Prostate gland (tissue), 2 donors: ENCODE measurements at regions not wholly inside any gene's neighbourhood (a gene's known extent, or its start where the extent isn't known, plus 50 kb on each side); places are given as distances from the start of the nearest gene placed in this dataset.

Source experiments
- DNase-seq: peaks from one replicate; pipeline ENCODE4 v3.0.0-alpha.2; 2019; ENCODE audit warnings: low spot score
- H3K27ac ChIP-seq, 2 donors: fragments of 200-600 bp; sonication (generic); 2 replicates each; pipeline ENCODE4 v1.5.1; 2017 to 2019
- H3K27me3 ChIP-seq: fragments of 200-600 bp; sonication (generic); replicated peaks from 2 replicates; pipeline ENCODE4 v1.5.1; 2019; ENCODE audit not compliant: insufficient read depth
- H3K36me3 ChIP-seq, 2 donors: fragments of 200-600 bp; sonication (generic); 1 replicate in 1 of 2; 2 replicates in 1 of 2; pipeline versions ENCODE4 v1.5.1 to v1.8.1; 2017 to 2019
- H3K4me1 ChIP-seq: fragments of 200-600 bp; sonication (generic); replicated peaks from 2 replicates; pipeline ENCODE4 v1.5.1; 2019
- H3K4me3 ChIP-seq, 2 donors: fragments of 200-600 bp; sonication (generic); 2 replicates each; pipeline ENCODE4 v1.5.1; 2017 to 2019
- H3K9me3 ChIP-seq: fragments of 200-600 bp; sonication (generic); 2 replicates; pipeline ENCODE4 v1.5.1; 2017
- POLR2A ChIP-seq: fragments of 450-650 bp; IDR thresholded peaks from one replicate; pipeline ENCODE4 v1.6.1; 2016; ENCODE audit warnings: antibody characterized with exemption, mild to moderate bottlenecking
- POLR2AphosphoS5 ChIP-seq: sonication (generic); formaldehyde crosslinking; IDR thresholded peaks from one replicate; pipeline ENCODE4 v1.6.1; 2017; ENCODE audit warnings: antibody characterized with exemption
- WGBS: methylation state at CpG from one replicate; pipeline ENCODE4 v1.1.5; 2018; 5-methylcytosine and 5-hydroxymethylcytosine counted together
- intact Hi-C: fragments of 100-400 bp; cut with DNase I; formaldehyde crosslinking; loops from one replicate; pipeline ENCODE4 v1.14.2; 2022
- TF ChIP-seq, protein P1 (sequence below), 4 experiments: fragments of 200-600 bp in 2 of 4; fragments of 450-650 bp in 2 of 4; sonication (generic) in 2 of 4; IDR thresholded peaks; 1 replicate in 3 of 4; 2 replicates in 1 of 4; pipeline ENCODE4 v1.5.1; 2016 to 2019; ENCODE audit warnings: antibody characterized with exemption in 4 of 4, mild to moderate bottlenecking in 2 of 4, moderate library complexity in 2 of 4

DNA sequence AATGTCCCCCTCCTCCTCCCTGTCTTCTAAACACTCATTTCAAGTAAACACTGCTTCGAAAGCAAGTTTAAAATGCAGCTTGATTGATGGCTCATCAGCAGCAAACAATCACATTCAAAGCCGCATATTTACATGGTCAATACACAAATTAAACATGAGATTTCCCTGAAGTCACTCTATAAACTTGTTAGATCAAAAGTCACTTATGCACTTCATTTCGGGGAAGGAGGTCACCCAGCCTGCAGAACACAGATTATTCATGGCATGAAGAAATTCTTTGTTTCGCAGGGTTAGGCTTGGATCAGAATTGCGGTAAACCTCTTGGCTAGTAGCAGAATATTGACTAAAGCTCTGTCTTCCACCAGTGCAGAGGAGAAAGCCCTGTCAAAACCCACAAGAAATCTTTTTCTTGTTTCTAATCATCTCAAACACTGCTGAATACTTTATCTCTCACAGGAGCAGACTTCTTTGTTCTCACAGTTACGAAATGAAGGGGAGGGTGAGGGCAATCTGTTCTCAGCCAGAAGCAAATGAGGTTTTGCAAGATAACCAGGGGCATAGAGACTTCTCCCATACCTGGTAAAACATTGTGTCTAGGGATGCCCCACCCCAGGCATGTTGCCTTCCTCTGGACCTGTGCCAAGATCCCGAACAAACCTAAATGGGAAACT is 133.3 kb upstream of the CHL1 start:
- Histone ChIP-seq H3K9me3 (no peaks in the 10 kb centered on the region), H3K4me1 (no peaks in the 10 kb centered on the region), H3K36me3 (no peaks in the 10 kb centered on the region), H3K27ac (no peak overlapping the region), H3K4me3 (no peak overlapping the region), H3K27me3 (no peaks in the 10 kb centered on the region)
- peak; percentile 28 for TF ChIP-seq POLR2AphosphoS5
- TF ChIP-seq, protein P1, sequence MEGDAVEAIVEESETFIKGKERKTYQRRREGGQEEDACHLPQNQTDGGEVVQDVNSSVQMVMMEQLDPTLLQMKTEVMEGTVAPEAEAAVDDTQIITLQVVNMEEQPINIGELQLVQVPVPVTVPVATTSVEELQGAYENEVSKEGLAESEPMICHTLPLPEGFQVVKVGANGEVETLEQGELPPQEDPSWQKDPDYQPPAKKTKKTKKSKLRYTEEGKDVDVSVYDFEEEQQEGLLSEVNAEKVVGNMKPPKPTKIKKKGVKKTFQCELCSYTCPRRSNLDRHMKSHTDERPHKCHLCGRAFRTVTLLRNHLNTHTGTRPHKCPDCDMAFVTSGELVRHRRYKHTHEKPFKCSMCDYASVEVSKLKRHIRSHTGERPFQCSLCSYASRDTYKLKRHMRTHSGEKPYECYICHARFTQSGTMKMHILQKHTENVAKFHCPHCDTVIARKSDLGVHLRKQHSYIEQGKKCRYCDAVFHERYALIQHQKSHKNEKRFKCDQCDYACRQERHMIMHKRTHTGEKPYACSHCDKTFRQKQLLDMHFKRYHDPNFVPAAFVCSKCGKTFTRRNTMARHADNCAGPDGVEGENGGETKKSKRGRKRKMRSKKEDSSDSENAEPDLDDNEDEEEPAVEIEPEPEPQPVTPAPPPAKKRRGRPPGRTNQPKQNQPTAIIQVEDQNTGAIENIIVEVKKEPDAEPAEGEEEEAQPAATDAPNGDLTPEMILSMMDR (IDR thresholded peaks at IDR 0.05) = no peak
- intact Hi-C loops = no loop called here
- 33% methylated on average over 7 of the region's 7 CpGs for WGBS
- DNase-seq = no peak

DNA sequence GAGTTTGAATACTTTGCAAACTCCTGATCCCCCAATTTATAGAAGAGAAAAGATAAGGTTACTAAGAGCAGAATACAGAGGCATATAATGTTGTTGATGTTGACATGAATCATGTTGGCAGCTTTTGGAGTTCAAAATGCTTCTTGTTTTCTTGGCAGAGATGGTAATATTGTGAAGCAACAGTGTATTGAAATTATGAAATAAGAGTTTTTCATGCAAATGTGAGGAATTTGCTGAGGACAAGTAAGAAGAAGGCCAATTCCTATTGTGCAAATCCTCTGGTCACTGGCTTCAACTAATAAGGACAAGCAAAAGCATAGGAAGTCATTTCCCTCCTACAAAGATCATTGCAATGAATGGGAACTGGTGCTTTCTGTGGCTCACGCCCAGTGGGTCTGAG is 126.9 kb upstream of the CHL1 start:
- WGBS = 71% methylated on average over 1 of the region's 1 CpG
- intact Hi-C loops = no loop called here
- Histone ChIP-seq H3K4me1 (no peaks in the 10 kb centered on the region), H3K9me3 (no peaks in the 10 kb centered on the region), H3K4me3 (no peak overlapping the region), H3K27ac (no peak overlapping the region), H3K36me3 (no peaks in the 10 kb centered on the region), H3K27me3 (no peaks in the 10 kb centered on the region)
- no peak for DNase-seq
- TF ChIP-seq POLR2AphosphoS5 (no peak), POLR2A (no peak)
- TF ChIP-seq, protein P1 (IDR thresholded peaks at IDR 0.05) = no peak

DNA sequence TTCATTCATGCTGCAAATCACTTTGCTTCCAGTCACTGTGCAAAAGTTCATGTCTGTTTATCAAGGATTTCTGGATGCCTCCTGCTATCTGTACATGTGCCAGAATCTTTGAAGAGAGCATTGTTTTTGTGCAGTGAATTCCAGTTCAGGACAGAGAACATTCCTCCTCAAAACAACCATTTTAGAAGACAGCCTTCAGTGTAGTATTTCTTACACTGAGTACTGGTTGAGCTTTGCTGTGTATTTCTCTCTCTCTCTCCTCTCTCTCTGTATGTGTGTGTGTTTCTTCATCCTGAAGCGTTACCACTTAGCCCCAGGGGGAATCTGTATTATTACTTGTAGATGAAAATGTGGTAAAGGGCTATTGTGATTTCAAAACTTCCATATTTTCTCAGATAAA is 123.8 kb upstream of the CHL1 start:
- H3K36me3 ChIP-seq = no peaks in the 10 kb centered on the region
- TF ChIP-seq POLR2AphosphoS5 (no peak), POLR2A (no peak)
- TF ChIP-seq, protein P1 (IDR thresholded peaks at IDR 0.05) = no peak
- intact Hi-C loops = no loop called here
- H3K9me3 ChIP-seq = no peaks in the 10 kb centered on the region
- no peaks in the 10 kb centered on the region for H3K27me3 ChIP-seq
- H3K4me3 ChIP-seq = no peak overlapping the region
- WGBS = 43% methylated on average over 1 of the region's 1 CpG
- DNase-seq = no peak
- no peaks in the 10 kb centered on the region for H3K4me1 ChIP-seq
- no peak overlapping the region for H3K27ac ChIP-seq

DNA sequence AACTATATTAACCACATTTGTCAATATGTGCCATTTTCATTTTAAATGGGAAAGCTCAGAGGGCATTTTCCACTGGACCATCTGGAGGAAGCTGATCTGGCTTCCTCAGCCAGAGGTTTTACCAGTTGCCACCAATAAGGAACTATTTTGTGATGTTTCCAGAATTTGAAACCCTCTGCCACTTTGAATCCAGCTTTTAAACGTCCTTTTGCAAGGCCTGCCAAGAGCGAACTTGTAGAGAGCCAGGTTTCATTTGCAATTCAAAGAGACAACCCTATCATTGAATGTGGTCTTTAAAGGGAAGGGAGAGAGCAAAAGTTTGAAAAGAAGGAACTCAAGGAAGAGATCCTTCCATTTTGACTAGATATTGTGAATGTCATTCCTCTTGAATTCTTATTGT is 123.3 kb upstream of the CHL1 start:
- Histone ChIP-seq H3K4me1 (no peaks in the 10 kb centered on the region), H3K9me3 (no peaks in the 10 kb centered on the region), H3K27ac (no peak overlapping the region), H3K4me3 (no peak overlapping the region), H3K36me3 (no peaks in the 10 kb centered on the region), H3K27me3 (no peaks in the 10 kb centered on the region)
- whole genome bisulfite sequencing = 25% methylated on average over 2 of the region's 2 CpGs
- DNase-seq = no peak
- intact Hi-C loops = no loop called here
- TF ChIP-seq POLR2A (no peak), POLR2AphosphoS5 (no peak)
- TF ChIP-seq, protein P1 (IDR thresholded peaks at IDR 0.05) = no peak

DNA sequence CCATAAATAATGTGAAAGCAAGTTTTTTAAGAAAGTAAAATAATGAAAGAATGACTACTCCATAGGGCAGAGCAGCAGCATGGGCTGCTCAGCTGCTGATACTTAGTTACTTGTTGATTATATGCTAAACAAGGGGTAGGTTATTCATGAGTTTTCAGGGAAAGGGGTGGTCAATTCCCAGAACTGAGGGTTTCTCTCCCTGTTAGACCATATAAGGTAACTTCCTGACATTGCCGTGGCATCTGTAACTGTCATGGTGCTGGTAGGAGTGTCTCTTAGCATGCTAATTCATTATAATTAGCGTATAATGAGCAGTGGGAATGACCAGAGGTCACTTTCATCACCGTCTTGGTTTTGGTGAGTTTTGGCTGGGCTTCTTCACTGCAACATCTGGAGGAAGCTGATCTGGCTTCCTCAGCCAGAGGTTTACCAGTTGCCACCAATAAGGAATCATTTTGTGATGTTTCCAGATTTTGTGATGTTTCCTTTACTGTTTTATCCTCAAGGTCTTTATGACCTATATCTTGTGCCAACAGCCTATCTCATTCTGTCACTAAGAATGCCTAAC is 121.8 kb upstream of the CHL1 start:
- TF ChIP-seq POLR2AphosphoS5 = no peak
- TF ChIP-seq, protein P1 (IDR thresholded peaks at IDR 0.05) = no peak
- no peak for TF ChIP-seq POLR2A
- H3K27me3 ChIP-seq = no peaks in the 10 kb centered on the region
- H3K36me3 ChIP-seq = no peaks in the 10 kb centered on the region
- H3K4me1 ChIP-seq = no peaks in the 10 kb centered on the region
- no peak for DNase-seq
- H3K9me3 ChIP-seq = no peaks in the 10 kb centered on the region
- H3K4me3 ChIP-seq = no peak overlapping the region
- WGBS = 81% methylated on average over 3 of the region's 3 CpGs
- no peak overlapping the region for H3K27ac ChIP-seq
- intact Hi-C loops = no loop called here
